Natural killer cell (primary cell): ENCODE measurements at regions not wholly inside any gene's neighbourhood (a gene's known extent, or its start where the extent isn't known, plus 50 kb on each side); places are given as distances from the start of the nearest gene placed in this dataset.

Experiments
- ATAC-seq, 3 donors: fragments of 150-1000 bp in 2 of 3; fragments of 200-7000 bp in 1 of 3; cut with Tn5 transposase; 1 replicate in 1 of 3; 2 replicates in 2 of 3; pipeline ENCODE4 v1.10.0; 2021; ENCODE audit warnings: mild to moderate bottlenecking in 2 of 3, moderate library complexity in 2 of 3
- DNase-seq, 2 donors: peaks; one replicate each; pipeline versions ENCODE4 v3.0.0 to v3.0.0-alpha.2; 2013 to 2021; ENCODE audit warnings: mixed read lengths in 1 of 2
- H3K27ac ChIP-seq: one replicate; pipeline ENCODE4 v1.5.1; 2013; ENCODE audit warnings: mild to moderate bottlenecking, low read length
- H3K27me3 ChIP-seq: one replicate; pipeline ENCODE4 v1.6.1; 2013; ENCODE audit warnings: low read length; ENCODE audit not compliant: control insufficient read depth, insufficient read depth
- H3K36me3 ChIP-seq: one replicate; pipeline ENCODE4 v1.6.1; 2013; ENCODE audit warnings: low read length; ENCODE audit not compliant: control insufficient read depth, insufficient read depth
- H3K4me1 ChIP-seq: one replicate; pipeline ENCODE4 v1.6.1; 2013; ENCODE audit warnings: low read length; ENCODE audit not compliant: control insufficient read depth, insufficient read depth
- H3K4me3 ChIP-seq: one replicate; pipeline ENCODE4 v1.5.1; 2013; ENCODE audit warnings: low read length
- H3K9me3 ChIP-seq: one replicate; pipeline ENCODE4 v1.6.1; 2013; ENCODE audit warnings: low read length; ENCODE audit not compliant: control insufficient read depth, insufficient read depth
- H3K27ac Mint-ChIP-seq, 2 donors: one replicate each; pipeline ENCODE4 v1.8.0; 2022; ENCODE audit warnings: mild to moderate bottlenecking in 2 of 2, mixed read lengths in 2 of 2, moderate library complexity in 1 of 2
- H3K27me3 Mint-ChIP-seq, 2 donors: one replicate each; pipeline ENCODE4 v1.8.0; 2022; ENCODE audit warnings: low read depth in 2 of 2, mixed read lengths in 2 of 2
- H3K36me3 Mint-ChIP-seq: one replicate; pipeline ENCODE4 v1.8.0; 2022; ENCODE audit warnings: mixed read lengths
- H3K4me1 Mint-ChIP-seq, 2 donors: one replicate each; pipeline ENCODE4 v1.8.0; 2022; ENCODE audit warnings: mixed read lengths in 2 of 2
- H3K4me3 Mint-ChIP-seq: one replicate; pipeline ENCODE4 v1.8.0; 2022; ENCODE audit warnings: mild to moderate bottlenecking, moderate library complexity, mixed read lengths
- H3K9me3 Mint-ChIP-seq, 2 donors: one replicate each; pipeline ENCODE4 v1.8.0; 2022; ENCODE audit warnings: mixed read lengths in 2 of 2
- CTCF ChIP-seq: fragments of 200-600 bp; IDR thresholded peaks from one replicate; pipeline ENCODE4 v1.8.0; 2022; ENCODE audit warnings: antibody characterized with exemption
- WGBS: methylation state at CpG from one replicate; pipeline ENCODE4 v1.1.7; 2013; ENCODE audit warnings: missing lambda C conversion rate; ENCODE audit not compliant: insufficient coverage; 5-methylcytosine and 5-hydroxymethylcytosine counted together
- intact Hi-C: fragments of 100-400 bp; cut with micrococcal nuclease; formaldehyde crosslinking; loops from one replicate; pipeline ENCODE4 v1.14.2; 2022

GRCh38 chr20:10917826-10918225 lies 244.0 kb upstream of the JAG1 start:
- Mint-ChIP-seq H3K9me3 (peaks cover 4 to 6% of the 10 kb centered on the region in 2 donors), H3K36me3 (no peaks in the 10 kb centered on the region), H3K4me1 (no peaks in the 10 kb centered on the region), H3K27ac (no peak overlapping the region), H3K4me3 (no peak overlapping the region), H3K27me3 (no peaks in the 10 kb centered on the region)
- no peak for TF ChIP-seq CTCF
- no peak for DNase-seq
- no peaks in the 10 kb centered on the region for H3K4me1 ChIP-seq
- intact Hi-C loops = no loop called here
- ATAC-seq = no peak
- H3K27ac ChIP-seq = no peak overlapping the region
- no peaks in the 10 kb centered on the region for H3K36me3 ChIP-seq
- no peak overlapping the region for H3K4me3 ChIP-seq
- no peaks in the 10 kb centered on the region for H3K27me3 ChIP-seq
- no peaks in the 10 kb centered on the region for H3K9me3 ChIP-seq
- 91% methylated on average over 5 of the region's 5 CpGs for WGBS

- WGBS = 85% methylated on average over 5 of the region's 6 CpGs
- intact Hi-C loops = no loop called here
- no peaks in the 10 kb centered on the region for H3K4me1 Mint-ChIP-seq
- H3K4me3 Mint-ChIP-seq = no peak overlapping the region
- peaks cover 4 to 6% of the 10 kb centered on the region in 2 donors for H3K9me3 Mint-ChIP-seq
- no peak for TF ChIP-seq CTCF
- Histone ChIP-seq H3K4me3 (no peak overlapping the region), H3K4me1 (no peaks in the 10 kb centered on the region), H3K27ac (no peak overlapping the region), H3K27me3 (no peaks in the 10 kb centered on the region), H3K9me3 (no peaks in the 10 kb centered on the region), H3K36me3 (no peaks in the 10 kb centered on the region)
- no peaks in the 10 kb centered on the region for H3K27me3 Mint-ChIP-seq
- no peaks in the 10 kb centered on the region for H3K36me3 Mint-ChIP-seq
- DNase-seq (no peak), ATAC-seq (no peak)
- no peak overlapping the region for H3K27ac Mint-ChIP-seq
Measured at GRCh38 chr20:10919396-10920140, 245.8 kb upstream of the JAG1 start.

GRCh38 chr20:10920396-10920795 lies 246.6 kb upstream of the JAG1 start:
- Histone ChIP-seq H3K4me3 (no peak overlapping the region), H3K27ac (no peak overlapping the region), H3K4me1 (no peaks in the 10 kb centered on the region), H3K36me3 (no peaks in the 10 kb centered on the region), H3K9me3 (no peaks in the 10 kb centered on the region), H3K27me3 (no peaks in the 10 kb centered on the region)
- intact Hi-C loops = no loop called here
- Mint-ChIP-seq H3K4me1 (no peaks in the 10 kb centered on the region), H3K9me3 (peaks cover 4 to 6% of the 10 kb centered on the region in 2 donors), H3K27me3 (no peaks in the 10 kb centered on the region), H3K36me3 (no peaks in the 10 kb centered on the region), H3K27ac (no peak overlapping the region), H3K4me3 (no peak overlapping the region)
- no peak for TF ChIP-seq CTCF
- no peak for ATAC-seq
- 64% methylated on average over 2 of the region's 2 CpGs for WGBS
- DNase-seq = no peak

GRCh38 chr20:10921491-10922010 lies 247.8 kb upstream of the JAG1 start:
- Histone ChIP-seq H3K4me3 (no peak overlapping the region), H3K27ac (no peak overlapping the region), H3K27me3 (no peaks in the 10 kb centered on the region), H3K36me3 (no peaks in the 10 kb centered on the region), H3K4me1 (no peaks in the 10 kb centered on the region), H3K9me3 (no peaks in the 10 kb centered on the region)
- TF ChIP-seq CTCF = no peak
- ATAC-seq = no peak
- no peaks in the 10 kb centered on the region for H3K27me3 Mint-ChIP-seq
- H3K4me1 Mint-ChIP-seq = no peaks in the 10 kb centered on the region
- no peak overlapping the region for H3K4me3 Mint-ChIP-seq
- intact Hi-C loops = no loop called here
- no peak for DNase-seq
- H3K27ac Mint-ChIP-seq = no peak overlapping the region
- 100% methylated on average over 1 of the region's 2 CpGs for WGBS
- H3K9me3 Mint-ChIP-seq = peaks cover 4 to 6% of the 10 kb centered on the region in 2 donors
- H3K36me3 Mint-ChIP-seq = no peaks in the 10 kb centered on the region
